ENCODE measurements at regions not wholly inside any gene's neighbourhood (a gene's known extent, or its start where the extent isn't known, plus 50 kb on each side); places are given as distances from the start of the nearest gene placed in this dataset.
"Not testable (repeated sequence)": the region's sequence is repeated elsewhere in the genome, so short reads cannot be mapped to it uniquely, and the experiment has no call there.

DNA sequence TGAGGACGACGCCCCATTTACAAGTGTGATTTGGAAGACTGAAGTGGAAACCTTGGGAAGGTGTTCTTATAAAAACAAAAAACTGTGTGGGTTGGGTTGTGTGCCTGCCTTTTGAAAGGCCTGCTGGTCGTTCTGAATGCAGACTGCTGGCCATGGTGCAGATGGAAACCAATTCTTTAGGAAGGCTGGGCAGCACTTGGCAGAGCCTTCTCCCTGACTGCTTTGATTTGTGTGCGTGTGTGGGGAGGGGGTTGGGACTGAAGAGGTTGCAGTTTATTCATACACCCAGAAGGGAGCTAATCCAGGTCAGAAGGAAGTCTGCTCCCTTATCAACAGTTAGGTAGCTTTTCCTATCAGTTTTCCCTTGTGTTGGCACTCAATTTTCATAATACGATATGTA is 288.7 kb downstream of the SOX2 start:
- no peak for DNase-seq

DNA sequence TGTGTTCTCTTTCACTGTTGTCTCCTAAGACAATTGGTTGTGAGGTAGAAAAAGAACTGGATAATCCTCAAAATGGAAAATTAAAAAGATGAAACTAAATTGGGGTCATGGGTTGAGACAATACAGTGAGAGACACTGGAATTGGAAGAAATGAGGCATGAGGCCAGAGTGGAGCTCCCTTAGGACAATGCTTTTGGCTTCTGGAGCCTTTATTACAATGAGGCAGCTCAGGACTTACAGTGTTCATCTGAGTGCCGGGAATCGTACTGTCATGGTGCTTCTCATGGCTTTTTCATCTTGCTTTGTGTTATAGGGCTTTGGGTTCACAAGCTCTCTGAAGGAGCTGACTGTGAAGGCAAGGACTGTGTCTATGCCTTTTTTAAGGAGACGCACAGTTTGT is 293.5 kb downstream of the SOX2 start:
- no peak for DNase-seq

- DNase-seq = no peak
Observed at GRCh38 chr3:182005701-182006100, 294.0 kb downstream of the SOX2 start.

- DNase-seq = no peak
Observed at GRCh38 chr3:182006431-182006830, 294.7 kb downstream of the SOX2 start.

DNA sequence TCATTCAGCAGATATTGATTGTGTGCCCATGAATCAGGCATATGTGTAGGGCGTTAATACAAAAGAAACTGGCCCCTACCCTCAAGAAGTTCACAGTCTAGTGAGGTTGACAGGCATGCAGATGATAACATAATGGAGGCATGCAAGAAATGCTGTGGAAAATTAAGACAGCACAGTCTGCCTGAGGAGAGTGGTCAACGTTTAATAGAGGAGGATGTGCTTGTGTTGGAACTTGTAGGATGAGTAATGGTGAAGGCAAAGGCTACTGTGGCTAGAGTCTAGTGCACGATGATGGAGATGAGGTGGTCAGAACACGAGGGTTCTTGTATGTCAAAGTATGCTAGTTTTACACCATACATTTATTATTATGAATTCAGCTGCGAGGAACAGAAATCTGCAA is 295.7 kb downstream of the SOX2 start:
- DNase-seq = no peak

- no peak for DNase-seq
Observed at GRCh38 chr3:182018361-182018760, 306.6 kb downstream of the SOX2 start.

- DNase-seq = no peak
Observed at GRCh38 chr3:182019926-182020325, 308.2 kb downstream of the SOX2 start.

GRCh38 chr3:182023843-182024242 is 312.1 kb downstream of the SOX2 start:
- no peak for DNase-seq

GRCh38 chr3:182027366-182027765 is 315.6 kb downstream of the SOX2 start:
- no peak for DNase-seq

GRCh38 chr3:182028081-182028480 is 316.4 kb downstream of the SOX2 start:
- no peak for DNase-seq

- DNase-seq = not testable (repeated sequence)
Observed at GRCh38 chr3:182034231-182034630, 322.5 kb downstream of the SOX2 start.

- DNase-seq = no peak
Observed at GRCh38 chr3:182035324-182035723, 323.6 kb downstream of the SOX2 start.

DNA sequence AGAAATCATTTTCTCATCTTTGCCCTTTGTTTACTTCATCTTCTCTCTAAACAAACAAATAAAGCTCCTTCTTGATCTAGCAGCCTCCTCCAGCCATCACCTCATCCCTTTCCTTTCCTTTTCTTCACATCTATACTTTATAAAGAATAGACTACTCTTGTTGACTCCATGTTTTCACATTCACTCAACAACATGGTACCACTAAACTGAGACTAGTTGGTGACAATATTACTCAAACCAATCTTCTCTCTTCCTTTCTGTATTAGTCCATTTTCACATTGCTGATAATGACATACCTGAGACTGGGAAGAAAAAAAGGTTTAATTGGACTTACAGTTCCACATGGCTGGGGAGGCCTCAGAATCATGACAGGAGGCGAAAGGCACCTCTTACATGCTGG is 324.7 kb downstream of the SOX2 start:
- DNase-seq = no peak

- no peak for DNase-seq
Observed at GRCh38 chr3:182041668-182042291, 330.1 kb downstream of the SOX2 start.

GRCh38 chr3:182045736-182046135 is 334.0 kb downstream of the SOX2 start:
- DNase-seq = no peak

DNA sequence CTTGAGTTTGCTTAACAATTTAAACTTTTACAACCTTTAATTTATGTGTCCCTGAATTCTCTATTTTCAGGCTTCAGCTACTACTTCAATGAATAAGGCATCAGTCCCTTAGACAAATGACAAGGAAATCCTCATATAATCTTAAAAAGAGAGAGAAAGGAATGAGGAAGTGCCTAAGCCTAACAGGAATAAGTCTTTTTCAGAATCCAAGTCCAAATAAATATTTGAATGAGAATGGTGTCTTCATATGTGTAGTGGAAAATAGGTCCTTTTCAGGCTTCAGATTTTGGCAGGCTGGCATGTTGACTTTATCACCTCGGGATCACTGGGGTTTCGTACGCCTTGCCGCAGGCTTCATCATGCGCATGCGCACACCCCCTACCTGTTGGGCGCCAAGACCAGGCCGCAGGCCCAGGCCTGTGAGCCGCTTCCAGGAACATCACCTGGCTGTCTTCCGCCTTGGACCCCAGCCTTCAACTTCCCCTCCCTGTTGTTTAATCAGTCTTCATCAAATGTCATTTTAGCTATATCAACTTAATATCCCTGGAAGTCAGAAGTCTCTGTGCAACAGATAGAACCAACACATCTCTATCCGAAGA is 334.5 kb downstream of the SOX2 start:
- no peak for DNase-seq

DNA sequence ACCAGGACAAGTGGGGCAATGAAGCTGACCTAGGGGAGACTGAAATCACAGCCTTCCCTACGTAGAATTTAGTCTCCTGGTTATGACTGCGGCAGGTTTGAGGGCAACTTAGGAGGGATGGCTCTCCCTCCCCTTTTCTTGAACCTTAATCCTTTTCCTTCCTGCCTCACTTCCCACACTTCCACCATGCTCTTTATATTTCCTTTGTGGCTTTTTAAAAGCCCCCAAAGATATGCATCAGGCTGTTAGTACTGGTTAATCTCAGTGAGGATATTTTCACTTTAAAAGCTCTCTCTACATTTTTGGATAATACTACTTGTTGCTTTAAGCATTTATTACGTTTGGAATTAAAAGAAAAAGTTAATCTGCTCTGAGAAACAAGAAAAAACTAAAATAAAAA is 339.2 kb downstream of the SOX2 start:
- DNase-seq = no peak

DNA sequence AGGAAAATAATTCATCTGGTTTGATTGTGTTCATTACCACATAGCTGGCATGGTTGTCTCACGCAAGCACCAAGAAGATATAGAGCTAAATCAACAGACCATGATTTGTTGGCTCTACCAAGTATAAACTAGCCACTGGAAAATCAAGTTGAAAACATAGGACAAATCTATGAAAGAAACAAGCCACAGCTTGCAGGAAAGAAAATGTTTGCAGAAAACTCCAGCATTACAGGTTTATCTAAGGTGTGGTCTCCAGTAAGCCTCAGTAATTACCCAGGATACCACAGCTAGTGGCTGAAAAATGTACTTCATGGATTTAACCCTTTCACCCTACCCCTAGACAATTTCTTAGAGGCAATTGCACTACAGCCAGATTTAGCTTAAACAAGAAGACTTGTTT is 340.6 kb downstream of the SOX2 start:
- DNase-seq = no peak

DNA sequence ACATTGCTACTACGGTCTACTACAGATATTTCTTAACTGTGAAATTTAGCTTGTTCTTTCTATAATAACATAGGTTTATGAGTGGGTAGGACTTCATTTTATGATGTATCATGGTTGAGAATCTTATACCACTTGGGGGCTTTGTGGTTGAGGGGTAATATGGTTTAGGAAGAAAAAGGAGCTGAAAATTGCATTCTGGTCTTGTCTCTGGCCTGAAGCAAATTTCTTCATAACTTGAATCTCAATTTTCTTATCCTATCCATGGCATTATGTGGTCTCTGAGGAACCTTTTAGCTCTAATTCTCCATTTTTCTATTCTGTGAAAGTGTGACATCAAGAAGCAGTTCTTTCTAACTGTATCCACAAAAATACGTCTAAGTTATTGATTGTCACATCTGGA is 341.0 kb downstream of the SOX2 start:
- no peak for DNase-seq

DNA sequence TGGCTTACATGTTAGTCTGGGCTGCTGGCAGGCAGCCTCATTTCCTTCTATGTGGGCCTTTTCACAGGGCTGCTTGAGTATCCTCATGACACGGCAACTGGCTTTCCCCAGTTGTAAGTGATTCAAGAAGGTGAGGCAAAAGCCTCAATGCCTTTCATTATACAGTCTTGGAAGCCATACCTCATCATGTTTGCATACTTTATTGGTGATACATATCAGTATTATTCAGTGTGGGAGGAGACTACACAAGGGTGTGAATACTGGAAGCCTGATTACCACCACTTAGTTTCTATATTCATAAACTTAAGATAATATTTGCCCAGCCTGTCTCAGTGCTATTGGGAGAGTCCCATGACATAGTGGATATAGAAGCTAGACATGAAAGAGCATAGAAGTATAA is 346.8 kb downstream of the SOX2 start:
- DNase-seq = no peak

DNA sequence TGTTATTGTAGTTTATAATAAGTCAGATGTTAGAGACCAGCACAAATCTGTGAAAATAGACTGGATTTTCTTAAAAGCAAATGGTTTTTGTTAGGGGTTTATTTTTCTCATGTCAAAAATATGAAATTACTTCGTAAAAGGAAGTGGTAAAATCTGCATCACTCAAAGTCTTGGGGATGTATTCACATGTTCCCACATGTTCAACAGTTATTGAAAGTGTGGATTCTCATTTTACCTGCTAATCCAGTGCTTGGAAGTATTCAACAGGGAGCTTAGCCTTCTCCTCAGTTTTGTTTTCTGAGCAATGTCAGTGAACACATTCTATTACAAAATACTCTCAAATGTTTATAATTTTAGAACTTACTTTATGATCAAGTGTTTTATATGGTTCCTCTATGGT is 352.0 kb downstream of the SOX2 start:
- DNase-seq = no peak

DNA sequence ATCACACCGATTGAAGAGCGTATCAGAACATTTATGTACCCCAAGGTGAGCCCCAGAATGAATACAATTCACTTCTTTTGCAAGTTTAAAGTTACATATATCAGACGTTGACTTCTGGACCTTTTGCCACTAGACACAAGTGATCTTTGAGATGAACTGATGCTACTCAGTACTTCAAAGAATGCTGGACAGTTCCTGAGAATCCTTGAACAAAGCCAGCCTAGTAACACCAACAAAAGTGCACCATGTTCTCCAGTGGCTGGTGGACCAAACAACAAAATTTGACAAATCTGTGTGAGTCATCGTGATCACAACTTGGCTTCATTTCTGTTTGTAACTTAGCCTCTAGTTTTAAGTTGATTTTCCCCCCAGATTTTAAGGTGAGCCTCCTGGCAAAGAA is 355.7 kb downstream of the SOX2 start:
- no peak for DNase-seq

- DNase-seq = no peak
Observed at GRCh38 chr3:182078316-182078715, 366.6 kb downstream of the SOX2 start.

DNA sequence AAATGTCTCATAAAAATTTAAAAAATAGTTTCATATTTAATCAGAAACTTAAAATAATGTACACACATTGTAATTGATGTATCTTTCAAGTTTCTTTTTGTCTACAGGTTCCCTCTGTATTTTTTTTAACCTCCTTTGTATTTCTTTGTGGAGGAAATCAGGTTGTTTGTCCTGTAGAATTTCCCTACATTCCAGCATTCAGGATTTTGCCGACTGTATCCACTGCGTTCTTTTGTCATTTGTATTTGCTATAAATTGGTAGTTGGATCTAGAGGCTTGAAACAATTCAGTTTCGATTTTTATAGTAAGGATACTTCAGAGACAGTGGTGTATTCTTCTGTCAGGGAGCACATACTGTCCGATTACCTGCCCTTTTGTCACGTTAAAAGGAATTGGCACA is 367.2 kb downstream of the SOX2 start:
- no peak for DNase-seq

GRCh38 chr3:182081096-182081495 is 369.4 kb downstream of the SOX2 start:
- DNase-seq = no peak
